ENCODE measurements at regions not wholly inside any gene's neighbourhood (a gene's known extent, or its start where the extent isn't known, plus 50 kb on each side); places are given as distances from the start of the nearest gene placed in this dataset.

GRCh38 chr5:93956006-93956405 is 214.6 kb upstream of the POU5F2 start:
- CTCF ChIA-PET = no interaction called here
- POLR2A ChIA-PET = no interaction called here
- no peak for ATAC-seq (ENCODE audit: low read depth)
- Histone ChIP-seq H3K27me3 (replicated peaks in 1 of 4; ENCODE audit: control extremely low read depth in 1 of 4, control insufficient read depth in 3 of 4, insufficient read depth in 4 of 4, low read length in 3 of 4) (no peaks in the 10 kb centered on the region), H3K4me2 (replicated peaks; ENCODE audit: low read depth, low read length, poor library complexity, severe bottlenecking) (no peak overlapping the region), H2AFZ (ENCODE audit: insufficient read depth, low read depth, low read length, poor library complexity, severe bottlenecking) (no peak overlapping the region), H3K36me3 (replicated peaks in 1 of 2; ENCODE audit: control extremely low read depth in 1 of 2, control insufficient read depth in 1 of 2, extremely low read depth in 1 of 2, insufficient read depth in 2 of 2, low read length in 1 of 2) (peaks cover 3 to 22% of the 10 kb centered on the region in 2 experiments), H3K79me2 (ENCODE audit: control insufficient read depth, insufficient read depth, low read length) (no peaks in the 10 kb centered on the region), H4K20me1 (ENCODE audit: control insufficient read depth, insufficient read depth, low read length, poor library complexity, severe bottlenecking) (no peaks in the 10 kb centered on the region), H3K27ac (ENCODE audit: low read length in 2 of 2) (no peak overlapping the region), H3K9ac (ENCODE audit: low read length) (no peak overlapping the region), H3K4me3 (ENCODE audit: control extremely low read depth in 1 of 5, extremely low read depth in 1 of 5, insufficient read depth in 1 of 5, low read depth in 2 of 5, low read length in 4 of 5) (no peak overlapping the region), H3K4me1 (ENCODE audit: control insufficient read depth in 2 of 2, insufficient read depth in 2 of 2, low read length in 2 of 2) (no peaks in the 10 kb centered on the region), H3K9me3 (ENCODE audit: control extremely low read depth in 1 of 3, control insufficient read depth in 2 of 3, insufficient read depth in 1 of 3, low read length in 2 of 3) (no peaks in the 10 kb centered on the region)
- Mint-ChIP-seq H3K4me3 (no peak overlapping the region), H3K4me1 (no peaks in the 10 kb centered on the region), H3K27ac (no peak overlapping the region), H3K9me3 (ENCODE audit: insufficient read depth) (no peaks in the 10 kb centered on the region), H3K27me3 (no peaks in the 10 kb centered on the region)
- 100% methylated on average over 1 of the region's 2 CpGs for WGBS (ENCODE audit: insufficient coverage)
- TF ChIP-seq CTCF (IDR thresholded peaks at IDR 0.05) (no peak), EZH2 (IDR thresholded peaks at IDR 0.05; ENCODE audit: borderline replicate concordance, insufficient read depth, low read depth, low read length, poor library complexity, severe bottlenecking) (no peak)
- DNase-seq = no peak
- intact Hi-C loops (cut with micrococcal nuclease) = no loop called here

DNA sequence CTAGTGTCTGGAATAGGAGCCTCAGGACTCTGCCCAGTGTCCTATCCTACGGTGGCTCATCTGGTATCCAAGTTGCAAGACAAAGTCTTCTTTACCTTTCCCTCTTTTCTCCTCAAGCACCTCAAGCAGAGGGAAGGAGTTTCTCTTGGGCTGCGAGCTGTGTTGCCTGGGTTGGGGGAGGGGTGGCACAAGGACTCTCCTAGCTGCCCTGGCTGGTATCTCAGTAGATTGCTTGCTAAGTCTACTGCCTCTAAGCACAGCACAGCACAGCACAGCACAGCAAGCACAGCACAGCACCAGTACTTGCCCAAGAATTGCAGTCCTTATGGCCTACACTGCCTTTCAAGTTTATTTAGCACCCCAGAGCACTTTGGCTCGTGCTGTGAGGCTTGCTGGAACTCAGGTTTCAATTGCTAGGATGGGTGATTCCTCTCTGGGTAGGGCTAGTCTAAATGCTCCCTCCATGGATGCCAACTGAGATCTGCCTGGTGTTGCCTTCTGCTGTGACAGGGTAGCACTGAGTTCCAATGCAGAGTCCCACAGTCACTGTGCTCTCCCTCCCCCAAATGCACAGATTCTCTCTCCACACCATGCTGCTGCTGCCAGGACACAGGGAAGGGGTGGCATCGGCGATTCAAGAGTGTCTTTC is 213.1 kb upstream of the POU5F2 start:
- H3K4me1 ChIP-seq (ENCODE audit: control insufficient read depth in 2 of 2, insufficient read depth in 2 of 2, low read length in 2 of 2) = no peaks in the 10 kb centered on the region
- peaks cover 0 to 5% (median 0%) of the 10 kb centered on the region in 3 donors for H3K9me3 ChIP-seq (ENCODE audit: control extremely low read depth in 1 of 3, control insufficient read depth in 2 of 3, insufficient read depth in 1 of 3, low read length in 2 of 3)
- TF ChIP-seq CTCF (IDR thresholded peaks at IDR 0.05) (no peak), EZH2 (IDR thresholded peaks at IDR 0.05; ENCODE audit: borderline replicate concordance, insufficient read depth, low read depth, low read length, poor library complexity, severe bottlenecking) (no peak)
- Mint-ChIP-seq H3K27me3 (no peaks in the 10 kb centered on the region), H3K27ac (no peak overlapping the region), H3K9me3 (ENCODE audit: insufficient read depth) (no peaks in the 10 kb centered on the region), H3K4me1 (no peaks in the 10 kb centered on the region), H3K4me3 (no peak overlapping the region)
- intact Hi-C loops (cut with micrococcal nuclease) = no loop called here
- ATAC-seq (ENCODE audit: low read depth) (no peak), DNase-seq (no peak)
- ChIA-PET POLR2A (no interaction called here), CTCF (no interaction called here)
- peaks cover 3 to 24% of the 10 kb centered on the region in 2 experiments for H3K36me3 ChIP-seq (replicated peaks in 1 of 2; ENCODE audit: control extremely low read depth in 1 of 2, control insufficient read depth in 1 of 2, extremely low read depth in 1 of 2, insufficient read depth in 2 of 2, low read length in 1 of 2)
- H4K20me1 ChIP-seq (ENCODE audit: control insufficient read depth, insufficient read depth, low read length, poor library complexity, severe bottlenecking) = no peaks in the 10 kb centered on the region
- H3K4me2 ChIP-seq (replicated peaks; ENCODE audit: low read depth, low read length, poor library complexity, severe bottlenecking) = no peak overlapping the region
- H2AFZ ChIP-seq (ENCODE audit: insufficient read depth, low read depth, low read length, poor library complexity, severe bottlenecking) = no peak overlapping the region
- no peaks in the 10 kb centered on the region for H3K27me3 ChIP-seq (replicated peaks in 1 of 4; ENCODE audit: control extremely low read depth in 1 of 4, control insufficient read depth in 3 of 4, insufficient read depth in 4 of 4, low read length in 3 of 4)
- H3K27ac ChIP-seq (ENCODE audit: low read length in 2 of 2) = no peak overlapping the region
- H3K9ac ChIP-seq (ENCODE audit: low read length) = no peak overlapping the region
- H3K79me2 ChIP-seq (ENCODE audit: control insufficient read depth, insufficient read depth, low read length) = no peaks in the 10 kb centered on the region
- 100% methylated on average over 3 of the region's 5 CpGs for WGBS (ENCODE audit: insufficient coverage)
- H3K4me3 ChIP-seq (ENCODE audit: control extremely low read depth in 1 of 5, extremely low read depth in 1 of 5, insufficient read depth in 1 of 5, low read depth in 2 of 5, low read length in 4 of 5) = no peak overlapping the region

Data from B cell (primary cell).